SK-N-SH (cell line): ENCODE measurements at regions not wholly inside any gene's neighbourhood (a gene's known extent, or its start where the extent isn't known, plus 50 kb on each side); places are given as distances from the start of the nearest gene placed in this dataset.

ENCODE experiments used
- CTCF ChIP-seq: fragments of 200-600 bp; sonication (generic); IDR thresholded peaks from 2 replicates; pipeline ENCODE4 v1.6.1; 2017; ENCODE audit warnings: antibody characterized with exemption, mild to moderate bottlenecking, moderate library complexity
- EP300 ChIP-seq, 2 experiments: IDR thresholded peaks; 2 replicates each; pipeline versions ENCODE4 v1.4.0 to v1.6.1; 2012; ENCODE audit warnings: borderline replicate concordance in 1 of 2, low read depth in 1 of 2, low read length in 1 of 2
- FOXJ3 ChIP-seq: sonication (generic); formaldehyde crosslinking; IDR thresholded peaks from 2 replicates; pipeline ENCODE4 v1.5.1; 2020; ENCODE audit warnings: mild to moderate bottlenecking, missing genetic modification reagents
- NRF1 ChIP-seq: IDR thresholded peaks from 2 replicates; pipeline ENCODE4 v1.6.1; 2012; ENCODE audit warnings: low read depth, mild to moderate bottlenecking, low read length
- RAD21 ChIP-seq: IDR thresholded peaks from 2 replicates; pipeline ENCODE4 v1.6.1; 2012; ENCODE audit warnings: mild to moderate bottlenecking, low read length
- RXRA ChIP-seq: IDR thresholded peaks from 2 replicates; pipeline ENCODE4 v1.4.0; 2012; ENCODE audit warnings: low read depth, mild to moderate bottlenecking, borderline replicate concordance
- TAF1 ChIP-seq: IDR thresholded peaks from 2 replicates; pipeline ENCODE4 v1.6.1; 2012; ENCODE audit warnings: low read depth, mild to moderate bottlenecking, low read length, moderate library complexity, borderline replicate concordance
- TEAD4 ChIP-seq: IDR thresholded peaks from 2 replicates; pipeline ENCODE4 v1.4.0; 2012; ENCODE audit warnings: mild to moderate bottlenecking, borderline replicate concordance; ENCODE audit not compliant: insufficient read depth

DNA sequence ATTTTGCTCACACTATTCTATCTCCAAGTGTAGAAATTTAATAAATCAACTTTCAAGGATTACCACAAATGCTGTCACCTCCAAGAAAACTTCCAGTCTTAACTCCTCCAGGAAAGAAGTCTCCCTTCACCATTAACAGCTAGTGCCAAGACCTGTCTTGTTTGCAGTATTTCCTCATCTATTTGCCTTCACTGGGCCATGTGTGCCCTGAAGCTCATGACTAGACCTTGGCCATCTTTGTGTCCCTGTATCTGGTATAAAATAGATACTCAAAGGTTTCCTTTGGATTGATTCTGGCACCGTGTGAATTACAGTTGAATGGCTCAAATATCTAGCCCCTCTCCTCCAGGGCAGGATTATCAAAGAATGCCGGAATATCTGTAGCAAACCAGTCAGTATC, 346.7 kb upstream of the KLF4 start:
- no peak for TF ChIP-seq CTCF
- TF ChIP-seq TAF1 = no peak
- no peak for TF ChIP-seq TEAD4
- no peak for TF ChIP-seq EP300 (IDR thresholded peaks at IDR 0.05; ENCODE audit: borderline replicate concordance in 1 of 2, low read depth in 1 of 2, low read length in 1 of 2)
- TF ChIP-seq RXRA = no peak
- no peak for TF ChIP-seq FOXJ3 (CRISPR knock-in tag)
- TF ChIP-seq RAD21 = no peak
- no peak for TF ChIP-seq NRF1
